Liver (tissue), 8 donors: ENCODE measurements at regions not wholly inside any gene's neighbourhood (a gene's known extent, or its start where the extent isn't known, plus 50 kb on each side); places are given as distances from the start of the nearest gene placed in this dataset.

Source experiments
- DNase-seq: peaks from one replicate; pipeline ENCODE4 v3.0.0-alpha.2; 2017; ENCODE audit warnings: low spot score
- H3K27ac ChIP-seq, 2 donors: one replicate each; pipeline ENCODE4 v1.7.0; 2013; ENCODE audit warnings: inconsistent platforms in 2 of 2, low read length in 2 of 2, control low read depth in 1 of 2, low read depth in 1 of 2, mild to moderate bottlenecking in 1 of 2
- H3K27me3 ChIP-seq, 4 donors: one replicate each; pipeline versions ENCODE4 v1.6.1 to v1.7.0; 2013; ENCODE audit warnings: low read length in 3 of 4, inconsistent platforms in 1 of 4, mild to moderate bottlenecking in 1 of 4, moderate library complexity in 1 of 4; ENCODE audit not compliant: control insufficient read depth in 4 of 4, insufficient read depth in 4 of 4
- H3K36me3 ChIP-seq, 4 donors: one replicate each; pipeline versions ENCODE4 v1.6.1 to v1.7.0; 2013; ENCODE audit warnings: low read length in 3 of 4, mild to moderate bottlenecking in 3 of 4, low read depth in 1 of 4, moderate library complexity in 1 of 4; ENCODE audit not compliant: control insufficient read depth in 4 of 4, insufficient read depth in 3 of 4
- H3K4me1 ChIP-seq, 4 donors: one replicate each; pipeline versions ENCODE4 v1.6.1 to v1.7.0; 2013; ENCODE audit warnings: low read length in 3 of 4, mild to moderate bottlenecking in 3 of 4, moderate library complexity in 1 of 4; ENCODE audit not compliant: control insufficient read depth in 4 of 4, insufficient read depth in 4 of 4
- H3K4me3 ChIP-seq, 3 donors: one replicate each; pipeline versions ENCODE4 v1.6.1 to v1.7.0; 2013; ENCODE audit warnings: low read length in 3 of 3, control low read depth in 1 of 3, low read depth in 1 of 3, mild to moderate bottlenecking in 1 of 3
- H3K9ac ChIP-seq, 2 donors: one replicate each; pipeline ENCODE4 v1.7.0; 2013; ENCODE audit warnings: low read length in 2 of 2, mild to moderate bottlenecking in 2 of 2, moderate library complexity in 2 of 2, control low read depth in 1 of 2, low read depth in 1 of 2
- H3K9me3 ChIP-seq, 4 donors: one replicate each; pipeline versions ENCODE4 v1.6.1 to v1.7.0; 2013; ENCODE audit warnings: low read length in 3 of 4; ENCODE audit not compliant: control insufficient read depth in 4 of 4
- ATF3 ChIP-seq: IDR thresholded peaks from 2 replicates; pipeline ENCODE4 v1.6.1; 2016; ENCODE audit warnings: antibody characterized with exemption
- CTCF ChIP-seq: fragments of 150-350 bp; IDR thresholded peaks from 2 replicates; pipeline ENCODE4 v1.5.1; 2017; ENCODE audit warnings: improper control_type of control experiment, low read depth, low read length; ENCODE audit not compliant: missing input control
- FOXA1 ChIP-seq: IDR thresholded peaks from 2 replicates; pipeline ENCODE4 v1.6.1; 2016; ENCODE audit warnings: antibody characterized with exemption
- FOXA2 ChIP-seq: IDR thresholded peaks from 2 replicates; pipeline ENCODE4 v1.6.1; 2016; ENCODE audit warnings: antibody characterized with exemption
- GABPA ChIP-seq, 2 donors: IDR thresholded peaks in 1 of 2; conservative IDR thresholded peaks in 1 of 2; 2 replicates each; pipeline ENCODE4 v1.6.1; 2016; ENCODE audit warnings: antibody characterized with exemption in 2 of 2, mild to moderate bottlenecking in 1 of 2, moderate library complexity in 1 of 2
- HNF4A ChIP-seq, 2 donors: conservative IDR thresholded peaks; 2 replicates each; pipeline ENCODE4 v1.6.1; 2016; ENCODE audit warnings: antibody characterized with exemption in 2 of 2, mild to moderate bottlenecking in 2 of 2
- HNF4G ChIP-seq: IDR thresholded peaks from 2 replicates; pipeline ENCODE4 v1.6.1; 2016; ENCODE audit warnings: antibody characterized with exemption
- JUND ChIP-seq, 2 donors: IDR thresholded peaks; 2 replicates each; pipeline ENCODE4 v1.6.1; 2016; ENCODE audit warnings: antibody characterized with exemption in 2 of 2
- NR2F2 ChIP-seq: IDR thresholded peaks from 2 replicates; pipeline ENCODE4 v1.6.1; 2016; ENCODE audit warnings: antibody characterized with exemption
- RAD21 ChIP-seq, 2 donors: IDR thresholded peaks; 2 replicates each; pipeline ENCODE4 v1.6.1; 2016; ENCODE audit warnings: antibody characterized with exemption in 2 of 2, mild to moderate bottlenecking in 2 of 2
- REST ChIP-seq: IDR thresholded peaks from 2 replicates; pipeline ENCODE4 v1.6.1; 2016; ENCODE audit warnings: antibody characterized with exemption, mild to moderate bottlenecking
- RXRA ChIP-seq, 2 donors: IDR thresholded peaks; 2 replicates each; pipeline ENCODE4 v1.6.1; 2017 to 2018; ENCODE audit warnings: antibody characterized with exemption in 2 of 2, mild to moderate bottlenecking in 1 of 2
- SP1 ChIP-seq: IDR thresholded peaks from 2 replicates; pipeline ENCODE4 v1.6.1; 2018; ENCODE audit warnings: antibody characterized with exemption, mild to moderate bottlenecking
- TAF1 ChIP-seq: conservative IDR thresholded peaks from 2 replicates; pipeline ENCODE4 v1.6.1; 2016; ENCODE audit warnings: antibody characterized with exemption, mild to moderate bottlenecking
- YY1 ChIP-seq: IDR thresholded peaks from 2 replicates; pipeline ENCODE4 v1.6.1; 2016; ENCODE audit warnings: antibody characterized with exemption, mild to moderate bottlenecking
- ZBTB33 ChIP-seq: IDR thresholded peaks from 2 replicates; pipeline ENCODE4 v1.6.1; 2016; ENCODE audit warnings: antibody characterized with exemption
- WGBS: extraction: QIAGEN DNeasy Blood & Tissue Kit; methylation state at CpG from one replicate; pipeline ENCODE4 v1.1.7; 2013; 5-methylcytosine and 5-hydroxymethylcytosine counted together
- donor health status: healthy.
- donor health status: healthy.
- donor health status: healthy.
- donor health status: healthy.
- donor health status: healthy.

- 85% methylated on average over 5 of the region's 5 CpGs for WGBS
- Histone ChIP-seq H3K4me1 (no peaks in the 10 kb centered on the region), H3K9me3 (no peaks in the 10 kb centered on the region), H3K27ac (no peak overlapping the region), H3K36me3 (no peaks in the 10 kb centered on the region), H3K27me3 (no peaks in the 10 kb centered on the region), H3K9ac (no peak overlapping the region), H3K4me3 (no peak overlapping the region)
- DNase-seq: no peak
- TF ChIP-seq FOXA2 (no peak), TAF1 (no peak), YY1 (no peak), HNF4G (no peak), ZBTB33 (no peak), HNF4A (conservative IDR thresholded peaks at IDR 0.05) (no peak)
Measured at GRCh38 chr20:40317156-40317790, 371.8 kb downstream of the MAFB start.

GRCh38 chr20:40314278-40314677, 374.8 kb downstream of the MAFB start:
- WGBS: 78% methylated on average over 1 of the region's 1 CpG
- Histone ChIP-seq H3K9me3 (no peaks in the 10 kb centered on the region), H3K4me1 (no peaks in the 10 kb centered on the region), H3K27ac (no peak overlapping the region), H3K4me3 (no peak overlapping the region), H3K9ac (no peak overlapping the region), H3K36me3 (no peaks in the 10 kb centered on the region), H3K27me3 (no peaks in the 10 kb centered on the region)
- no peak for DNase-seq
- TF ChIP-seq NR2F2 (no peak), RAD21 (IDR thresholded peaks at IDR 0.05) (no peak), FOXA2 (no peak), CTCF (no peak), RXRA (IDR thresholded peaks at IDR 0.05) (no peak), ATF3 (no peak), ZBTB33 (no peak), HNF4G (no peak)

- H3K4me1 ChIP-seq: no peaks in the 10 kb centered on the region
- WGBS: 85% methylated on average over 2 of the region's 2 CpGs
- no peak overlapping the region for H3K9ac ChIP-seq
- H3K9me3 ChIP-seq: no peaks in the 10 kb centered on the region
- H3K4me3 ChIP-seq: no peak overlapping the region
- no peaks in the 10 kb centered on the region for H3K36me3 ChIP-seq
- H3K27ac ChIP-seq: no peak overlapping the region
- TF ChIP-seq TAF1 (no peak), JUND (IDR thresholded peaks at IDR 0.05) (no peak), REST (no peak), FOXA2 (no peak), GABPA (IDR thresholded peaks at IDR 0.05 in 1 of 2, conservative IDR thresholded peaks at IDR 0.05 in 1 of 2) (no peak), RAD21 (IDR thresholded peaks at IDR 0.05) (no peak), SP1 (no peak), YY1 (no peak), ZBTB33 (no peak), FOXA1 (no peak)
- no peaks in the 10 kb centered on the region for H3K27me3 ChIP-seq
- no peak for DNase-seq
Measured at GRCh38 chr20:40313730-40314129, 375.3 kb downstream of the MAFB start.
